ENCODE measurements at regions not wholly inside any gene's neighbourhood (a gene's known extent, or its start where the extent isn't known, plus 50 kb on each side); places are given as distances from the start of the nearest gene placed in this dataset.

- TF ChIP-seq CTCF (IDR thresholded peaks at IDR 0.05), result no peak
- ATAC-seq (ENCODE audit: low FRiP score) (no peak), DNase-seq (ENCODE audit: low spot score) (no peak)
Observed at GRCh38 chr12:89038831-89039512, 313.3 kb downstream of the DUSP6 start.

- DNase-seq (ENCODE audit: low spot score), result no peak
- no peak for ATAC-seq (ENCODE audit: low FRiP score)
- no peak for TF ChIP-seq CTCF (IDR thresholded peaks at IDR 0.05)
Observed at GRCh38 chr12:89033062-89033461, 319.2 kb downstream of the DUSP6 start.

GRCh38 chr12:89029961-89030360 lies 322.3 kb downstream of the DUSP6 start:
- ATAC-seq (ENCODE audit: low FRiP score) (no peak), DNase-seq (ENCODE audit: low spot score) (no peak)
- no peak for TF ChIP-seq CTCF (IDR thresholded peaks at IDR 0.05)

- no peak for ATAC-seq (ENCODE audit: low FRiP score)
- TF ChIP-seq CTCF (IDR thresholded peaks at IDR 0.05), result no peak
- DNase-seq (ENCODE audit: low spot score), result no peak
Observed at GRCh38 chr12:89024580-89024979, 327.7 kb downstream of the DUSP6 start.

- no peak for TF ChIP-seq CTCF (IDR thresholded peaks at IDR 0.05)
- DNase-seq (ENCODE audit: low spot score) (no peak), ATAC-seq (ENCODE audit: low FRiP score) (no peak)
Observed at GRCh38 chr12:89023936-89024335, 328.4 kb downstream of the DUSP6 start.

- ATAC-seq (ENCODE audit: low FRiP score), result no peak
- TF ChIP-seq CTCF (IDR thresholded peaks at IDR 0.05), result no peak
- DNase-seq (ENCODE audit: low spot score), result no peak
Observed at GRCh38 chr12:89020689-89021088, 331.6 kb downstream of the DUSP6 start.

GRCh38 chr12:89020121-89020480 lies 332.2 kb downstream of the DUSP6 start:
- no peak for TF ChIP-seq CTCF (IDR thresholded peaks at IDR 0.05)
- DNase-seq (ENCODE audit: low spot score) (no peak), ATAC-seq (ENCODE audit: low FRiP score) (no peak)
